K562 (cell line): ENCODE measurements at regions not wholly inside any gene's neighbourhood (a gene's known extent, or its start where the extent isn't known, plus 50 kb on each side); places are given as distances from the start of the nearest gene placed in this dataset.

Experiments
- ATAC-seq: fragments of 200-7000 bp; cut with Tn5 transposase; 3 replicates; pipeline ENCODE4 v1.9.1; 2020; ENCODE audit warnings: moderate library complexity
- BruUV-seq: library from RNA; stranded (reverse); fragments of 400-500 nt; replicated peaks from 2 replicates; lab custom pipeline; 2021; lab: Mats Ljungman, UMichigan
- CTCF ChIA-PET: fragments of 300-600 bp; formaldehyde crosslinking; extraction: SDS; loops from one replicate; lab custom pipeline; 2021; ENCODE audit warnings: low intra/inter-chr PET ratio; lab: Yijun Ruan, JAX
- POLR2A ChIA-PET: fragments of 300-600, 350-650 bp; sonication (Branson Sonifier 250); formaldehyde crosslinking; extraction: SDS; loops from one replicate; lab custom pipeline; 2021; ENCODE audit warnings: antibody characterized with exemption, inconsistent platforms; lab: Yijun Ruan, JAX
- DNase-seq, 4 experiments: peaks; one replicate each; pipeline versions ENCODE4 v3.0.0 to v3.0.0-alpha.2; 2011 to 2018; ENCODE audit warnings: low spot score in 3 of 4, mixed read lengths in 3 of 4; ENCODE audit errors: extremely low read depth in 1 of 4
- FAIRE-seq: peaks from 2 replicates; lab custom pipeline; 2011; peaks lifted over from hg19 to GRCh38; lab: Jason Lieb, UNC
- H2AFZ ChIP-seq: 2 replicates; pipeline ENCODE4 v1.6.0; 2011; ENCODE audit warnings: low read depth, low read length, control low read depth, inconsistent platforms
- H3K27ac ChIP-seq: fragments of 200-600 bp; 3 replicates; pipeline ENCODE4 v1.8.0; 2011; ENCODE audit warnings: low read depth, mild to moderate bottlenecking, control low read depth, inconsistent platforms, low read length, moderate library complexity, mixed read lengths; ENCODE audit errors: extremely low read depth
- H3K27me3 ChIP-seq, 2 experiments: fragments of 300-600 bp in 1 of 2; 2 replicates in 1 of 2; 3 replicates in 1 of 2; pipeline versions ENCODE4 v1.6.0 to v1.8.0; 2011; ENCODE audit warnings: inconsistent platforms in 2 of 2, low read length in 2 of 2, mild to moderate bottlenecking in 1 of 2, mixed read lengths in 1 of 2, moderate library complexity in 1 of 2; ENCODE audit not compliant: control insufficient read depth in 2 of 2, insufficient read depth in 2 of 2
- H3K36me3 ChIP-seq: fragments of 300-600 bp; 3 replicates; pipeline ENCODE4 v1.8.0; 2011; ENCODE audit warnings: mild to moderate bottlenecking, low read length, inconsistent platforms; ENCODE audit not compliant: control insufficient read depth, insufficient read depth
- H3K4me1 ChIP-seq, 2 experiments: fragments of 200-600 bp in 1 of 2; replicated peaks in 1 of 2; 2 replicates in 1 of 2; 3 replicates in 1 of 2; pipeline versions ENCODE4 v1.5.1 to v1.8.0; 2011; ENCODE audit warnings: inconsistent platforms in 2 of 2, low read length in 2 of 2, mild to moderate bottlenecking in 1 of 2, mixed read lengths in 1 of 2, moderate library complexity in 1 of 2; ENCODE audit not compliant: control insufficient read depth in 2 of 2, insufficient read depth in 2 of 2
- H3K4me2 ChIP-seq: 2 replicates; pipeline ENCODE4 v1.6.1; 2011; ENCODE audit warnings: low read length, control low read depth, inconsistent platforms, mixed read lengths; ENCODE audit not compliant: insufficient read depth
- H3K4me3 ChIP-seq: fragments of 200-600 bp; sonication (generic), shearing (Covaris generic); 2 replicates; pipeline ENCODE4 v1.5.1; 2016; ENCODE audit warnings: control low read depth, inconsistent platforms
- H3K79me2 ChIP-seq: fragments of 200-600 bp; 3 replicates; pipeline ENCODE4 v1.8.0; 2011; ENCODE audit warnings: low read length, inconsistent platforms; ENCODE audit not compliant: control insufficient read depth, insufficient read depth
- H3K9ac ChIP-seq, 2 experiments: 2 replicates each; pipeline versions ENCODE4 v1.6.0 to v1.6.1; 2011; ENCODE audit warnings: low read depth in 2 of 2, low read length in 2 of 2, control low read depth in 1 of 2, inconsistent platforms in 1 of 2, mild to moderate bottlenecking in 1 of 2, mixed read lengths in 1 of 2; ENCODE audit not compliant: insufficient read depth in 1 of 2
- H3K9me1 ChIP-seq: one replicate; pipeline ENCODE4 v1.6.0; 2011; ENCODE audit warnings: inconsistent platforms, mild to moderate bottlenecking, low read length, moderate library complexity; ENCODE audit not compliant: control insufficient read depth, insufficient read depth
- H3K9me3 ChIP-seq: replicated peaks from 2 replicates; pipeline ENCODE4 v1.5.1; 2011; ENCODE audit warnings: low read depth, low read length, inconsistent platforms; ENCODE audit not compliant: control insufficient read depth, insufficient read depth
- H4K20me1 ChIP-seq: replicated peaks from 2 replicates; pipeline ENCODE4 v1.6.1; 2011; ENCODE audit warnings: low read length, inconsistent platforms, mixed read lengths; ENCODE audit not compliant: control insufficient read depth, insufficient read depth
- FUS ChIP-seq: fragments of 200-400 bp; formaldehyde crosslinking; optimal IDR thresholded peaks from 2 replicates; pipeline ENCODE3; 2017; ENCODE audit warnings: low read depth, low read length
- GABPB2 ChIP-seq: fragments of 250-450 bp; sonication (Bioruptor Pico); conservative IDR thresholded peaks from 2 replicates; pipeline ENCODE4 v1.5.1; 2021; ENCODE audit warnings: mild to moderate bottlenecking
- MCM3 ChIP-seq: fragments of 450-650 bp; IDR thresholded peaks from 2 replicates; pipeline ENCODE4 v1.6.1; 2016
- RAD51 ChIP-seq: fragments of 450-650 bp; IDR thresholded peaks from 2 replicates; pipeline ENCODE4 v1.7.1; 2016; ENCODE audit warnings: low read depth, mild to moderate bottlenecking, borderline replicate concordance
- RFX7 ChIP-seq: fragments of 250-450 bp; sonication (Bioruptor Pico); IDR thresholded peaks from 2 replicates; pipeline ENCODE4 v1.5.1; 2021; ENCODE audit warnings: mild to moderate bottlenecking
- SRSF9 ChIP-seq: fragments of 200-400 bp; formaldehyde crosslinking; IDR thresholded peaks from 2 replicates; pipeline ENCODE4 v1.6.1; 2017; ENCODE audit warnings: low read depth, low read length, borderline replicate concordance
- TEAD2 ChIP-seq: fragments of 450-650 bp; IDR thresholded peaks from 2 replicates; pipeline ENCODE4 v1.6.1; 2016; ENCODE audit warnings: missing genetic modification characterization, control low read depth, missing compliant biosample characterization
- ZNF165 ChIP-seq: fragments of 250-450 bp; sonication (Bioruptor Pico); IDR thresholded peaks from 2 replicates; pipeline ENCODE4 v1.4.0; 2020; ENCODE audit warnings: borderline replicate concordance
- ZNF668 ChIP-seq: fragments of 250-450 bp; sonication (Bioruptor Pico); IDR thresholded peaks from 2 replicates; pipeline ENCODE4 v1.8.0; 2022; ENCODE audit warnings: mild to moderate bottlenecking, inconsistent platforms
- WGBS: fragments of 100-300 bp; shearing (Covaris generic); methylation state at CpG from one replicate; pipeline ENCODE4 v1.1.6; 2016; ENCODE audit warnings: low coverage, mixed read lengths; ENCODE audit not compliant: insufficient coverage; ENCODE audit errors: missing lambda C conversion rate; 5-methylcytosine and 5-hydroxymethylcytosine counted together
- in situ Hi-C: fragments of 300-500 bp; cut with MboI; formaldehyde crosslinking; loops from 4 replicates; pipeline ENCODE4 v1.15.0; 2018; ENCODE audit warnings: inconsistent platforms, mixed read lengths
- intact Hi-C: fragments of 100-400 bp; cut with micrococcal nuclease; formaldehyde crosslinking; loops from 2 replicates; pipeline ENCODE4 v1.14.2; 2022
- TF ChIP-seq, protein P1 (sequence below): sonication (generic); formaldehyde crosslinking; IDR thresholded peaks from 2 replicates; pipeline ENCODE4 v1.8.1; 2023; ENCODE audit warnings: mild to moderate bottlenecking, missing genetic modification reagents
- TF ChIP-seq, protein P2 (sequence below): fragments of 450-650 bp; formaldehyde crosslinking; IDR thresholded peaks from 2 replicates; pipeline ENCODE4 v1.4.0; 2020; ENCODE audit warnings: mild to moderate bottlenecking, moderate library complexity
- TF ChIP-seq, protein P3 (sequence below): fragments of 250-450 bp; sonication (Bioruptor Pico); IDR thresholded peaks from 2 replicates; pipeline ENCODE4 v1.4.0; 2020

DNA sequence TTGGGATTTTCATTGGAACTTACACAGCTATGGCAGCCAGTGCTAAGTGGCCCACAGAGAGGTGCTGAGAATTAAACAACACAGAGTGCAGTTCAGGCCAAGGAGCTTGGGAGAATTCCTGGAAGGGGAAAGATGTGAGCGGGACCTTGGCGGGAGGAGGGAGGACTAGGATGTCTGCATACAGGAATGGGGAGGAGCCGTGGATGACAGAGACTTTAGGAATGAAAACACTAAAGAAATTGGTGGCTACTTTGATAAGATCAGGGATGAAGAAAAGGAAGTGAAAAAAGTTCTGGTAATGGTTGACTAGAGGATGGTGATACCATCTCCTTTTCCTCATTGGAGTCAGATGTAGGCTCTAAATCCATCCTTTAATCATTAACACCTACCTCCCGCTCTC lies 234.2 kb upstream of the FZD8 start (continued):
- TF ChIP-seq, protein P1, sequence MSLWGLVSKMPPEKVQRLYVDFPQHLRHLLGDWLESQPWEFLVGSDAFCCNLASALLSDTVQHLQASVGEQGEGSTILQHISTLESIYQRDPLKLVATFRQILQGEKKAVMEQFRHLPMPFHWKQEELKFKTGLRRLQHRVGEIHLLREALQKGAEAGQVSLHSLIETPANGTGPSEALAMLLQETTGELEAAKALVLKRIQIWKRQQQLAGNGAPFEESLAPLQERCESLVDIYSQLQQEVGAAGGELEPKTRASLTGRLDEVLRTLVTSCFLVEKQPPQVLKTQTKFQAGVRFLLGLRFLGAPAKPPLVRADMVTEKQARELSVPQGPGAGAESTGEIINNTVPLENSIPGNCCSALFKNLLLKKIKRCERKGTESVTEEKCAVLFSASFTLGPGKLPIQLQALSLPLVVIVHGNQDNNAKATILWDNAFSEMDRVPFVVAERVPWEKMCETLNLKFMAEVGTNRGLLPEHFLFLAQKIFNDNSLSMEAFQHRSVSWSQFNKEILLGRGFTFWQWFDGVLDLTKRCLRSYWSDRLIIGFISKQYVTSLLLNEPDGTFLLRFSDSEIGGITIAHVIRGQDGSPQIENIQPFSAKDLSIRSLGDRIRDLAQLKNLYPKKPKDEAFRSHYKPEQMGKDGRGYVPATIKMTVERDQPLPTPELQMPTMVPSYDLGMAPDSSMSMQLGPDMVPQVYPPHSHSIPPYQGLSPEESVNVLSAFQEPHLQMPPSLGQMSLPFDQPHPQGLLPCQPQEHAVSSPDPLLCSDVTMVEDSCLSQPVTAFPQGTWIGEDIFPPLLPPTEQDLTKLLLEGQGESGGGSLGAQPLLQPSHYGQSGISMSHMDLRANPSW = no peak

DNA sequence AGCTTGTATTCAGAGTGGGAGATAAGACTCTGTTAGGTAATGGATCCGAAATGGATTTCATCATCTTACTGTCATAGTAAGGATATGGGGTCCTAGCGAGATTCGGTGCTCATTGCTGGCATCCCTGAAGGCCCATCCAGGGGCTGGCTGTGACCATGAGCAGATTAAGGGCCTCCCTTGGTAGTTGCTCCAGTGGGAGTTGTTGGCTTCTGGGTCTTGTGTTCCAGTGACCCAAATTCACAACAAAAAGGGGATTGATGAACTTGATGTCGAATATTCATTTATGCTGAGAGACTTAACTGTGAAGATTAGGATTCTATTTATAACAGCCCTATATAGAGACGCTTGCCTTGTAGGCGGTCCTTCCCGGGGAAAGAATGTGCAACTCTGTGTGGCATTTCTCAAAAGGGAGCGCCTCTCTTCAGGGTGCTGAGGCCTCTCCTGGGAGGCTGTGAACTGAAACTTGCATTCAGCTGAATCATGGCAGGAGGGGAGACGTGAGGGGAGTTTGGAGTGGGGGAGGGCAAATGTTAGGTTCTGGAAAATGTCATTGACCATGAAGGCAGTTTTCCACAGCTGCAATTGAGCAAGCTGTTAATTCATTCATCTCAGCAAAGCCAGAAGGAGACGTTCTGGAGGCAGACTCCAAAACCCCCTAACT lies 233.1 kb upstream of the FZD8 start:
- Histone ChIP-seq H3K4me3 (no peak overlapping the region), H3K9ac (no peak overlapping the region), H3K9me3 (no peaks in the 10 kb centered on the region), H3K79me2 (no peaks in the 10 kb centered on the region), H4K20me1 (no peaks in the 10 kb centered on the region), H3K4me2 (no peak overlapping the region), H2AFZ (no peak overlapping the region), H3K27ac (no peak overlapping the region), H3K27me3 (no peaks in the 10 kb centered on the region), H3K9me1 (no peaks in the 10 kb centered on the region), H3K36me3 (no peaks in the 10 kb centered on the region), H3K4me1 (no peaks in the 10 kb centered on the region)
- FAIRE-seq (no peak), ATAC-seq (no peak), DNase-seq (no peak)
- CTCF ChIA-PET = no interaction called here
- BruUV-seq = no TSS peak
- intact Hi-C loops = no loop called here
- POLR2A ChIA-PET = no interaction called here
- 0% methylated on average over 9 of the region's 10 CpGs for WGBS
- in situ Hi-C loops = no loop called here
- TF ChIP-seq RFX7 (no peak), RAD51 (no peak), MCM3 (no peak), SRSF9 (no peak), ZNF668 (CRISPR knock-in tag) (no peak), TEAD2 (tag) (no peak), ZNF165 (CRISPR knock-in tag) (no peak), GABPB2 (CRISPR knock-in tag) (no peak), FUS (no peak)
- TF ChIP-seq, protein P2, sequence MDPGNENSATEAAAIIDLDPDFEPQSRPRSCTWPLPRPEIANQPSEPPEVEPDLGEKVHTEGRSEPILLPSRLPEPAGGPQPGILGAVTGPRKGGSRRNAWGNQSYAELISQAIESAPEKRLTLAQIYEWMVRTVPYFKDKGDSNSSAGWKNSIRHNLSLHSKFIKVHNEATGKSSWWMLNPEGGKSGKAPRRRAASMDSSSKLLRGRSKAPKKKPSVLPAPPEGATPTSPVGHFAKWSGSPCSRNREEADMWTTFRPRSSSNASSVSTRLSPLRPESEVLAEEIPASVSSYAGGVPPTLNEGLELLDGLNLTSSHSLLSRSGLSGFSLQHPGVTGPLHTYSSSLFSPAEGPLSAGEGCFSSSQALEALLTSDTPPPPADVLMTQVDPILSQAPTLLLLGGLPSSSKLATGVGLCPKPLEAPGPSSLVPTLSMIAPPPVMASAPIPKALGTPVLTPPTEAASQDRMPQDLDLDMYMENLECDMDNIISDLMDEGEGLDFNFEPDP (CRISPR knock-in tag) = no peak
- TF ChIP-seq, protein P3, sequence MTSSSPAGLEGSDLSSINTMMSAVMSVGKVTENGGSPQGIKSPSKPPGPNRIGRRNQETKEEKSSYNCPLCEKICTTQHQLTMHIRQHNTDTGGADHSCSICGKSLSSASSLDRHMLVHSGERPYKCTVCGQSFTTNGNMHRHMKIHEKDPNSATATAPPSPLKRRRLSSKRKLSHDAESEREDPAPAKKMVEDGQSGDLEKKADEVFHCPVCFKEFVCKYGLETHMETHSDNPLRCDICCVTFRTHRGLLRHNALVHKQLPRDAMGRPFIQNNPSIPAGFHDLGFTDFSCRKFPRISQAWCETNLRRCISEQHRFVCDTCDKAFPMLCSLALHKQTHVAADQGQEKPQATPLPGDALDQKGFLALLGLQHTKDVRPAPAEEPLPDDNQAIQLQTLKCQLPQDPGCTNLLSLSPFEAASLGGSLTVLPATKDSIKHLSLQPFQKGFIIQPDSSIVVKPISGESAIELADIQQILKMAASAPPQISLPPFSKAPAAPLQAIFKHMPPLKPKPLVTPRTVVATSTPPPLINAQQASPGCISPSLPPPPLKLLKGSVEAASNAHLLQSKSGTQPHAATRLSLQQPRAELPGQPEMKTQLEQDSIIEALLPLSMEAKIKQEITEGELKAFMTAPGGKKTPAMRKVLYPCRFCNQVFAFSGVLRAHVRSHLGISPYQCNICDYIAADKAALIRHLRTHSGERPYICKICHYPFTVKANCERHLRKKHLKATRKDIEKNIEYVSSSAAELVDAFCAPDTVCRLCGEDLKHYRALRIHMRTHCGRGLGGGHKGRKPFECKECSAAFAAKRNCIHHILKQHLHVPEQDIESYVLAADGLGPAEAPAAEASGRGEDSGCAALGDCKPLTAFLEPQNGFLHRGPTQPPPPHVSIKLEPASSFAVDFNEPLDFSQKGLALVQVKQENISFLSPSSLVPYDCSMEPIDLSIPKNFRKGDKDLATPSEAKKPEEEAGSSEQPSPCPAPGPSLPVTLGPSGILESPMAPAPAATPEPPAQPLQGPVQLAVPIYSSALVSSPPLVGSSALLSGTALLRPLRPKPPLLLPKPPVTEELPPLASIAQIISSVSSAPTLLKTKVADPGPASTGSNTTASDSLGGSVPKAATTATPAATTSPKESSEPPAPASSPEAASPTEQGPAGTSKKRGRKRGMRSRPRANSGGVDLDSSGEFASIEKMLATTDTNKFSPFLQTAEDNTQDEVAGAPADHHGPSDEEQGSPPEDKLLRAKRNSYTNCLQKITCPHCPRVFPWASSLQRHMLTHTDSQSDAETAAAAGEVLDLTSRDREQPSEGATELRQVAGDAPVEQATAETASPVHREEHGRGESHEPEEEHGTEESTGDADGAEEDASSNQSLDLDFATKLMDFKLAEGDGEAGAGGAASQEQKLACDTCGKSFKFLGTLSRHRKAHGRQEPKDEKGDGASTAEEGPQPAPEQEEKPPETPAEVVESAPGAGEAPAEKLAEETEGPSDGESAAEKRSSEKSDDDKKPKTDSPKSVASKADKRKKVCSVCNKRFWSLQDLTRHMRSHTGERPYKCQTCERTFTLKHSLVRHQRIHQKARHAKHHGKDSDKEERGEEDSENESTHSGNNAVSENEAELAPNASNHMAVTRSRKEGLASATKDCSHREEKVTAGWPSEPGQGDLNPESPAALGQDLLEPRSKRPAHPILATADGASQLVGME (CRISPR knock-in tag) = no peak
